Calu3 (cell line): ENCODE measurements at regions not wholly inside any gene's neighbourhood (a gene's known extent, or its start where the extent isn't known, plus 50 kb on each side); places are given as distances from the start of the nearest gene placed in this dataset.
A peak's percentile ranks its signal among the peaks of the same experiment; 100 is the strongest.

Experiments
- BruUV-seq: library from RNA; stranded (reverse); fragments of 400-500 nt; replicated peaks from 2 replicates; lab custom pipeline; 2021; lab: Mats Ljungman, UMichigan
- CTCF ChIA-PET: fragments of 300-600 bp; sonication (Branson Sonifier 250); formaldehyde crosslinking; loops from one replicate; lab custom pipeline; 2022; ENCODE audit warnings: antibody characterized with exemption; lab: Charles Lee
- DNase-seq: peaks from one replicate; pipeline ENCODE4 v3.0.0; 2022
- H3K27ac Mint-ChIP-seq: one replicate; pipeline ENCODE4 v1.8.0; 2022; ENCODE audit warnings: mixed read lengths; ENCODE audit not compliant: unreplicated experiment
- H3K27me3 Mint-ChIP-seq: one replicate; pipeline ENCODE4 v1.8.0; 2022; ENCODE audit warnings: mixed read lengths; ENCODE audit not compliant: unreplicated experiment
- H3K36me3 Mint-ChIP-seq: one replicate; pipeline ENCODE4 v1.8.0; 2022; ENCODE audit warnings: mild to moderate bottlenecking, moderate library complexity, mixed read lengths; ENCODE audit not compliant: insufficient read depth, unreplicated experiment
- H3K4me1 Mint-ChIP-seq: one replicate; pipeline ENCODE4 v1.8.0; 2022; ENCODE audit warnings: mild to moderate bottlenecking, low read depth, mixed read lengths; ENCODE audit not compliant: unreplicated experiment
- H3K4me3 Mint-ChIP-seq: one replicate; pipeline ENCODE4 v1.8.0; 2022; ENCODE audit warnings: mild to moderate bottlenecking, low read depth, moderate library complexity, mixed read lengths; ENCODE audit not compliant: unreplicated experiment
- H3K9me3 Mint-ChIP-seq: one replicate; pipeline ENCODE4 v1.8.0; 2022; ENCODE audit warnings: low read depth, mixed read lengths; ENCODE audit not compliant: unreplicated experiment
- intact Hi-C: fragments of 100-400 bp; cut with micrococcal nuclease; formaldehyde crosslinking; loops from one replicate; pipeline ENCODE4 v1.10.0; 2022; ENCODE audit not compliant: unreplicated experiment
- TF ChIP-seq, protein P1 (sequence below): fragments of 200-600 bp; IDR thresholded peaks from one replicate; pipeline ENCODE4 v1.8.0; 2022; ENCODE audit warnings: antibody characterized with exemption; ENCODE audit not compliant: unreplicated experiment

DNA sequence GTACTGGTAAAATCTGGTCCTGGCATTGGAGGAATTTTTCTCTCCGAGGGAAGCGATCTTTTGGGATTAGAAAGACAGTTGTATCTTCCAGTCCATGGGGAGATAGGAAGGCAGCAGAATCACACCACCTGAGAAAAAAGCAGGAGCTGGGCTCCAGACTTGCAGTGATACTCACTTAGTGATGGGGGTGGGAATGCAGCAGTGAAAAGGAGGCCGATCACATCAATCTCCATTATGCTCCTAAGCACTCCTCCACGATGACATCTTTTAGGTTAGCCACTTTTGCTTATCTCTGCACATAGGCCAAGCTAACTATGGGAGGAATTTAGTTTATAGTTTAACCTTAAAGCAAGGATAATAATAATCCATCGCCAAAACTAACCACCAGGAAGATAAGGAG, 219.0 kb downstream of the DMAC1 start:
- BruUV-seq = no TSS peak
- H3K4me1 Mint-ChIP-seq = no peaks in the 10 kb centered on the region
- H3K9me3 Mint-ChIP-seq = no peaks in the 10 kb centered on the region
- no peak overlapping the region for H3K27ac Mint-ChIP-seq
- intact Hi-C loops = no loop called here
- H3K27me3 Mint-ChIP-seq = no peaks in the 10 kb centered on the region
- CTCF ChIA-PET = no interaction called here
- no peak overlapping the region for H3K4me3 Mint-ChIP-seq
- TF ChIP-seq, protein P1, sequence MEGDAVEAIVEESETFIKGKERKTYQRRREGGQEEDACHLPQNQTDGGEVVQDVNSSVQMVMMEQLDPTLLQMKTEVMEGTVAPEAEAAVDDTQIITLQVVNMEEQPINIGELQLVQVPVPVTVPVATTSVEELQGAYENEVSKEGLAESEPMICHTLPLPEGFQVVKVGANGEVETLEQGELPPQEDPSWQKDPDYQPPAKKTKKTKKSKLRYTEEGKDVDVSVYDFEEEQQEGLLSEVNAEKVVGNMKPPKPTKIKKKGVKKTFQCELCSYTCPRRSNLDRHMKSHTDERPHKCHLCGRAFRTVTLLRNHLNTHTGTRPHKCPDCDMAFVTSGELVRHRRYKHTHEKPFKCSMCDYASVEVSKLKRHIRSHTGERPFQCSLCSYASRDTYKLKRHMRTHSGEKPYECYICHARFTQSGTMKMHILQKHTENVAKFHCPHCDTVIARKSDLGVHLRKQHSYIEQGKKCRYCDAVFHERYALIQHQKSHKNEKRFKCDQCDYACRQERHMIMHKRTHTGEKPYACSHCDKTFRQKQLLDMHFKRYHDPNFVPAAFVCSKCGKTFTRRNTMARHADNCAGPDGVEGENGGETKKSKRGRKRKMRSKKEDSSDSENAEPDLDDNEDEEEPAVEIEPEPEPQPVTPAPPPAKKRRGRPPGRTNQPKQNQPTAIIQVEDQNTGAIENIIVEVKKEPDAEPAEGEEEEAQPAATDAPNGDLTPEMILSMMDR = no peak
- H3K36me3 Mint-ChIP-seq = no peaks in the 10 kb centered on the region
- no peak for DNase-seq

GRCh38 chr9:7579351-7579750, 220.2 kb downstream of the DMAC1 start:
- Mint-ChIP-seq H3K27ac (no peak overlapping the region), H3K27me3 (no peaks in the 10 kb centered on the region), H3K36me3 (no peaks in the 10 kb centered on the region), H3K4me1 (no peaks in the 10 kb centered on the region), H3K4me3 (no peak overlapping the region), H3K9me3 (no peaks in the 10 kb centered on the region)
- no TSS peak for BruUV-seq
- TF ChIP-seq, protein P1 = no peak
- DNase-seq = no peak
- CTCF ChIA-PET = no interaction called here
- intact Hi-C loops = loop anchor here (10.0 kb wide), 2 partner anchors 215 to 1315 kb away; partner anchors contain the start of gene DMAC1

GRCh38 chr9:7578951-7579350, 220.6 kb downstream of the DMAC1 start:
- intact Hi-C loops = loop anchor here (10.0 kb wide), 2 partner anchors 216 to 1316 kb away; partner anchors contain the start of gene DMAC1
- Mint-ChIP-seq H3K27ac (no peak overlapping the region), H3K4me1 (no peaks in the 10 kb centered on the region), H3K4me3 (no peak overlapping the region), H3K9me3 (no peaks in the 10 kb centered on the region), H3K36me3 (no peaks in the 10 kb centered on the region), H3K27me3 (no peaks in the 10 kb centered on the region)
- CTCF ChIA-PET = no interaction called here
- DNase-seq = no peak
- TF ChIP-seq, protein P1 = no peak
- BruUV-seq = no TSS peak

DNA sequence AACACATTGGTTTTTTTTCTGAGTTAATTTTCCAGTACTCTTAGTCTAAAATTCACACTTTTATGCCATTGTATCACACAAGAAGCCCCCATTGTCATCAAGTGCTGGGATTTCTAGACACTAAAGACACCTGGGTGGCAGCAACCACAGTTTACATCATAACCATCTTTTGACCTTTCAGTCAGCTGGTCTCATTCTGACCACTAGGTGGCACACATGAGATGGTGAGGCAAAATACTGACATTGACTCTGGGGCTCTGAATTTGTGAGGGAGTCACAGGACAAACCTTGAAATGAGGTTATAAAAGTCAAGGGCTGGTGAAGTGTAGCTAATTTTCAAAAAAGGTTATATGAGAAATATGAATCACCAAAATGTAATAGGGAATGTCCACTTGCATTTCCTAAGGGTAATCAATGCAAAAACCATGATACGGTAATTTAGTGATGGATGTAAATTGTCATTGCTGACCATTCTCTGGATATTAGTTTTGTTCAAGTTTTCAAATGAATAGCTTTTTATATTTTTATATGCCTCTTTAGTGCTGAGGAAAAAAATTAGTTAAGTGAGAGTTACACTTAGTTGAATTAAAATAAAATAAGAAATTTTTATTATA, 229.4 kb downstream of the DMAC1 start:
- TF ChIP-seq, protein P1 = peak; percentile 57
- DNase-seq = peak; percentile 49
- H3K9me3 Mint-ChIP-seq = no peaks in the 10 kb centered on the region
- no peak overlapping the region for H3K27ac Mint-ChIP-seq
- intact Hi-C loops = loop anchor here (10.0 kb wide), 2 partner anchors 225 to 1325 kb away; partner anchors contain the start of gene DMAC1
- BruUV-seq = no TSS peak
- CTCF ChIA-PET = no interaction called here
- no peak overlapping the region for H3K4me3 Mint-ChIP-seq
- H3K27me3 Mint-ChIP-seq = peaks cover 26% of the 10 kb centered on the region
- no peaks in the 10 kb centered on the region for H3K4me1 Mint-ChIP-seq
- H3K36me3 Mint-ChIP-seq = no peaks in the 10 kb centered on the region
